NT2/D1 (cell line): ENCODE measurements at regions not wholly inside any gene's neighbourhood (a gene's known extent, or its start where the extent isn't known, plus 50 kb on each side); places are given as distances from the start of the nearest gene placed in this dataset.

ENCODE experiments used
- SUZ12 ChIP-seq: IDR thresholded peaks from 2 replicates; pipeline ENCODE4 v1.6.1; 2011; ENCODE audit not compliant: insufficient read length, insufficient read depth; ENCODE audit errors: extremely low read depth
- YY1 ChIP-seq: IDR thresholded peaks from 2 replicates; pipeline ENCODE4 v1.6.1; 2011; ENCODE audit not compliant: insufficient read length, insufficient read depth

- TF ChIP-seq SUZ12 (no peak), YY1 (no peak)
Observed at GRCh38 chr3:148178503-148178902, 519.2 kb upstream of the AGTR1 start.
